H1 (cell line): ENCODE measurements at regions not wholly inside any gene's neighbourhood (a gene's known extent, or its start where the extent isn't known, plus 50 kb on each side); places are given as distances from the start of the nearest gene placed in this dataset.

Source experiments
- CTCF ChIA-PET: fragments of 300-600 bp; sonication (Branson Sonifier 250); formaldehyde crosslinking; loops from one replicate; lab custom pipeline; 2021; ENCODE audit not compliant: partially characterized antibody; lab: Charles Lee
- POLR2A ChIA-PET: fragments of 300-600 bp; sonication (Branson Sonifier 250); formaldehyde crosslinking; loops from one replicate; lab custom pipeline; 2021; ENCODE audit warnings: inconsistent platforms; ENCODE audit not compliant: partially characterized antibody; lab: Charles Lee
- DNase-seq, 2 experiments: peaks; one replicate each; pipeline versions ENCODE4 v3.0.0 to v3.0.0-alpha.2; 2010 to 2022; ENCODE audit warnings: low spot score in 2 of 2, low read depth in 1 of 2, mixed read lengths in 1 of 2
- FAIRE-seq: peaks from 2 replicates; lab custom pipeline; 2011; peaks lifted over from hg19 to GRCh38; lab: Jason Lieb, UNC
- H2AFZ ChIP-seq: 2 replicates; pipeline ENCODE4 v1.8.1; 2012; ENCODE audit warnings: low read length, inconsistent platforms
- H2AK5ac ChIP-seq: 2 replicates; pipeline ENCODE4 v1.6.1; 2013; ENCODE audit warnings: low read depth, low read length
- H2BK120ac ChIP-seq: replicated peaks from 2 replicates; pipeline ENCODE3; 2013; ENCODE audit warnings: low read depth, low read length, inconsistent platforms
- H2BK12ac ChIP-seq: 2 replicates; pipeline ENCODE4 v1.6.1; 2013; ENCODE audit warnings: low read depth, low read length
- H2BK15ac ChIP-seq: 2 replicates; pipeline ENCODE4 v1.6.1; 2013; ENCODE audit warnings: low read length
- H2BK20ac ChIP-seq: 2 replicates; pipeline ENCODE4 v1.6.1; 2013; ENCODE audit warnings: low read length
- H2BK5ac ChIP-seq: 2 replicates; pipeline ENCODE4 v1.6.1; 2013; ENCODE audit warnings: low read depth, low read length
- H3K14ac ChIP-seq: 2 replicates; pipeline ENCODE4 v1.6.1; 2013; ENCODE audit warnings: inconsistent platforms; ENCODE audit not compliant: insufficient read length
- H3K18ac ChIP-seq: 2 replicates; pipeline ENCODE4 v1.6.1; 2013; ENCODE audit warnings: low read length; ENCODE audit errors: extremely low read depth
- H3K23ac ChIP-seq: 2 replicates; pipeline ENCODE4 v1.6.1; 2013; ENCODE audit warnings: inconsistent platforms; ENCODE audit not compliant: insufficient read length
- H3K23me2 ChIP-seq: 2 replicates; pipeline ENCODE4 v1.6.1; 2013; ENCODE audit warnings: low read depth, low read length
- H3K27ac ChIP-seq: 2 replicates; pipeline ENCODE4 v1.6.1; 2011; ENCODE audit warnings: low read depth, low read length, inconsistent platforms
- H3K27me3 ChIP-seq, 4 experiments: replicated peaks in 1 of 4; 1 replicate in 1 of 4; 2 replicates in 3 of 4; pipeline versions ENCODE4 v1.6.1 to v1.8.1; 2011 to 2013; ENCODE audit warnings: low read length in 3 of 4, mild to moderate bottlenecking in 3 of 4, inconsistent platforms in 2 of 4, mixed read lengths in 2 of 4, moderate library complexity in 1 of 4; ENCODE audit not compliant: control insufficient read depth in 3 of 4, insufficient read depth in 3 of 4; ENCODE audit errors: extremely low read depth in 1 of 4
- H3K36me3 ChIP-seq, 4 experiments: 2 replicates each; pipeline versions ENCODE4 v1.6.1 to v1.8.1; 2011 to 2013; ENCODE audit warnings: mild to moderate bottlenecking in 4 of 4, low read length in 3 of 4, moderate library complexity in 2 of 4, control low read depth in 1 of 4, inconsistent platforms in 1 of 4; ENCODE audit not compliant: insufficient read depth in 4 of 4, control insufficient read depth in 2 of 4
- H3K4ac ChIP-seq: replicated peaks from 2 replicates; pipeline ENCODE3; 2013; ENCODE audit warnings: low read length, low read depth, mixed read lengths, inconsistent platforms; ENCODE audit not compliant: insufficient read length
- H3K4me1 ChIP-seq, 4 experiments: replicated peaks in 1 of 4; 1 replicate in 1 of 4; 2 replicates in 3 of 4; pipeline versions ENCODE4 v1.6.1 to v1.8.1; 2011 to 2013; ENCODE audit warnings: low read length in 3 of 4, inconsistent platforms in 2 of 4, mixed read lengths in 1 of 4; ENCODE audit not compliant: insufficient read depth in 4 of 4, control insufficient read depth in 3 of 4
- H3K4me2 ChIP-seq, 2 experiments: 2 replicates each; pipeline versions ENCODE4 v1.6.1 to v1.8.1; 2011 to 2013; ENCODE audit warnings: low read depth in 2 of 2, low read length in 2 of 2, control low read depth in 1 of 2, inconsistent platforms in 1 of 2, mild to moderate bottlenecking in 1 of 2; ENCODE audit not compliant: insufficient read depth in 1 of 2
- H3K4me3 ChIP-seq, 4 experiments: fragments of 200-600, 300-600 bp in 1 of 4; sonication (generic), shearing (Covaris generic), sonication (Bioruptor Twin) in 1 of 4; 2 replicates each; pipeline versions ENCODE4 v1.5.1 to v1.8.1; 2011 to 2016; ENCODE audit warnings: low read length in 4 of 4, low read depth in 3 of 4, control low read depth in 2 of 4, inconsistent platforms in 2 of 4, mild to moderate bottlenecking in 2 of 4, mixed read lengths in 1 of 4, moderate library complexity in 1 of 4; ENCODE audit not compliant: insufficient read depth in 2 of 4; ENCODE audit errors: extremely low read depth in 1 of 4
- H3K56ac ChIP-seq: replicated peaks from 2 replicates; pipeline ENCODE3; 2013; ENCODE audit warnings: low read depth, mild to moderate bottlenecking, mixed read lengths, low read length, inconsistent platforms; ENCODE audit not compliant: insufficient read length
- H3K79me1 ChIP-seq: 2 replicates; pipeline ENCODE4 v1.6.1; 2013; ENCODE audit warnings: low read depth, low read length, control low read depth
- H3K79me2 ChIP-seq, 2 experiments: 2 replicates each; pipeline versions ENCODE4 v1.6.1 to v1.8.1; 2012 to 2013; ENCODE audit warnings: low read length in 2 of 2, mild to moderate bottlenecking in 2 of 2, inconsistent platforms in 1 of 2; ENCODE audit not compliant: insufficient read depth in 2 of 2, control insufficient read depth in 1 of 2
- H3K9ac ChIP-seq, 4 experiments: replicated peaks in 1 of 4; 1 replicate in 1 of 4; 2 replicates in 3 of 4; pipeline versions ENCODE4 v1.6.1 to v1.8.1; 2011 to 2013; ENCODE audit warnings: low read depth in 3 of 4, low read length in 3 of 4, control low read depth in 2 of 4, mild to moderate bottlenecking in 2 of 4, moderate library complexity in 2 of 4, inconsistent platforms in 1 of 4; ENCODE audit errors: extremely low read depth in 1 of 4
- H3K9me3 ChIP-seq, 2 experiments: 2 replicates each; pipeline versions ENCODE4 v1.6.1 to v1.8.1; 2012 to 2013; ENCODE audit warnings: mild to moderate bottlenecking in 2 of 2, moderate library complexity in 2 of 2, control low read depth in 1 of 2, inconsistent platforms in 1 of 2, low read depth in 1 of 2, low read length in 1 of 2, mixed read lengths in 1 of 2; ENCODE audit not compliant: insufficient read depth in 2 of 2
- H4K20me1 ChIP-seq, 2 experiments: replicated peaks in 1 of 2; 2 replicates each; pipeline versions ENCODE3 to v1.8.1; 2011 to 2013; ENCODE audit warnings: inconsistent platforms in 2 of 2, low read length in 2 of 2, mild to moderate bottlenecking in 1 of 2; ENCODE audit not compliant: insufficient read depth in 2 of 2, control insufficient read depth in 1 of 2
- H4K5ac ChIP-seq: 2 replicates; pipeline ENCODE4 v1.6.1; 2013; ENCODE audit warnings: low read length, low read depth, mixed read lengths, inconsistent platforms; ENCODE audit not compliant: insufficient read length
- H4K8ac ChIP-seq: 2 replicates; pipeline ENCODE4 v1.8.0; 2013; ENCODE audit warnings: mild to moderate bottlenecking, moderate library complexity, low read length, inconsistent platforms; ENCODE audit not compliant: insufficient read depth; ENCODE audit errors: extremely low read depth
- H4K91ac ChIP-seq: replicated peaks from 2 replicates; pipeline ENCODE3; 2013; ENCODE audit warnings: low read length, mixed read lengths, inconsistent platforms; ENCODE audit not compliant: insufficient read length
- POLR2A ChIP-seq, 2 experiments: IDR thresholded peaks; 1 replicate in 1 of 2; 2 replicates in 1 of 2; pipeline ENCODE4 v1.6.1; 2011; ENCODE audit warnings: low read depth in 2 of 2, low read length in 2 of 2, mild to moderate bottlenecking in 2 of 2; ENCODE audit errors: control extremely low read depth in 1 of 2
- POU5F1 ChIP-seq: IDR thresholded peaks from 2 replicates; pipeline ENCODE4 v1.6.1; 2011; ENCODE audit warnings: low read depth, mild to moderate bottlenecking, low read length, moderate library complexity
- TAF1 ChIP-seq: IDR thresholded peaks from 2 replicates; pipeline ENCODE4 v1.6.1; 2011; ENCODE audit warnings: mild to moderate bottlenecking, low read depth, low read length
- WGBS, 2 experiments: shearing (Covaris generic) in 1 of 2; methylation state at CpG; one replicate each; pipeline versions ENCODE4 v1.1.6 to v1.1.7; 2013 to 2015; ENCODE audit warnings: low lambda C conversion rate in 2 of 2, mixed read lengths in 2 of 2, inconsistent platforms in 1 of 2, low coverage in 1 of 2, missing lambda C conversion rate in 1 of 2; ENCODE audit not compliant: insufficient replicate concordance in 2 of 2, insufficient coverage in 1 of 2, insufficient read length in 1 of 2; ENCODE audit errors: extremely low coverage in 1 of 2, missing lambda C conversion rate in 1 of 2; 5-methylcytosine and 5-hydroxymethylcytosine counted together

DNA sequence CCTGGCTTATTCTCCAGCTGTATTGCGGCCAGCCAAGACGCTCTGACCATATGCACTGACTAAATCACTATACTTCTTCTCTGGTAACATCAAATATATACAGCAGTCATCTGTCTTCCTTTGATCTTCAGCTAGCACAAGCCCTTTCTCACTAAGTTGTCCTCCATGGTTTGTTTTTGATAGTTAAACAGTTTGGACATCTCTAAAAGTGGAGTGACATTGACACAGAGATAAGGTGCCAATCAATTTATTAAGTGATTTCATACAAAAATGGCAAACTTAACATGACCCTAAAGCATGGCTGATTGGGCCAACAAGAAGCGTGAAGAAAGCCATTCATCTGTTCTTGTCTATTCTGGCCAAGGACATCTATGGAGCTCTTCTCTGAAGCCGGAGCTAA, 334.9 kb downstream of the NKX6-1 start:
- H2BK120ac ChIP-seq = no peak overlapping the region
- no peak overlapping the region for H3K14ac ChIP-seq
- DNase-seq (no peak), FAIRE-seq (no peak)
- H2AK5ac ChIP-seq = no peak overlapping the region
- no peak overlapping the region for H4K8ac ChIP-seq
- H2BK20ac ChIP-seq = no peak overlapping the region
- no peaks in the 10 kb centered on the region for H3K27me3 ChIP-seq
- no peaks in the 10 kb centered on the region for H3K79me2 ChIP-seq
- no peak overlapping the region for H3K23ac ChIP-seq
- WGBS, 2 experiments = 94% methylated on average over 4 of the region's 4 CpGs; no CpG with 5 or more reads in 1 of the 2 experiments
- ChIA-PET CTCF (interaction anchor here (0.8 to 1.6 kb wide), 5 partner anchors 10 to 393 kb away, joined by 3 to 5 read pairs (median 3); no protein-coding TSS in a partner anchor), POLR2A (no interaction called here)
- no peak overlapping the region for H2BK12ac ChIP-seq
- no peak overlapping the region for H3K27ac ChIP-seq
- no peak overlapping the region for H2AFZ ChIP-seq
- no peak overlapping the region for H4K91ac ChIP-seq
- no peaks in the 10 kb centered on the region for H3K23me2 ChIP-seq
- no peak overlapping the region for H3K56ac ChIP-seq
- no peak overlapping the region for H3K9ac ChIP-seq
- no peak overlapping the region for H3K4me2 ChIP-seq
- H4K20me1 ChIP-seq = no peaks in the 10 kb centered on the region
- no peak overlapping the region for H4K5ac ChIP-seq
- no peak overlapping the region for H3K4ac ChIP-seq
- H3K18ac ChIP-seq = no peak overlapping the region
- no peaks in the 10 kb centered on the region for H3K9me3 ChIP-seq
- H3K4me3 ChIP-seq = no peak overlapping the region
- no peaks in the 10 kb centered on the region for H3K4me1 ChIP-seq
- no peaks in the 10 kb centered on the region for H3K36me3 ChIP-seq
- no peaks in the 10 kb centered on the region for H3K79me1 ChIP-seq
- H2BK5ac ChIP-seq = no peak overlapping the region
- H2BK15ac ChIP-seq = no peak overlapping the region
- TF ChIP-seq TAF1 (no peak), POU5F1 (no peak), POLR2A (IDR thresholded peaks at IDR 0.05; ENCODE audit: control extremely low read depth in 1 of 2, low read depth in 2 of 2, low read length in 2 of 2) (no peak)
